ENCODE measurements at regions not wholly inside any gene's neighbourhood (a gene's known extent, or its start where the extent isn't known, plus 50 kb on each side); places are given as distances from the start of the nearest gene placed in this dataset.

DNA sequence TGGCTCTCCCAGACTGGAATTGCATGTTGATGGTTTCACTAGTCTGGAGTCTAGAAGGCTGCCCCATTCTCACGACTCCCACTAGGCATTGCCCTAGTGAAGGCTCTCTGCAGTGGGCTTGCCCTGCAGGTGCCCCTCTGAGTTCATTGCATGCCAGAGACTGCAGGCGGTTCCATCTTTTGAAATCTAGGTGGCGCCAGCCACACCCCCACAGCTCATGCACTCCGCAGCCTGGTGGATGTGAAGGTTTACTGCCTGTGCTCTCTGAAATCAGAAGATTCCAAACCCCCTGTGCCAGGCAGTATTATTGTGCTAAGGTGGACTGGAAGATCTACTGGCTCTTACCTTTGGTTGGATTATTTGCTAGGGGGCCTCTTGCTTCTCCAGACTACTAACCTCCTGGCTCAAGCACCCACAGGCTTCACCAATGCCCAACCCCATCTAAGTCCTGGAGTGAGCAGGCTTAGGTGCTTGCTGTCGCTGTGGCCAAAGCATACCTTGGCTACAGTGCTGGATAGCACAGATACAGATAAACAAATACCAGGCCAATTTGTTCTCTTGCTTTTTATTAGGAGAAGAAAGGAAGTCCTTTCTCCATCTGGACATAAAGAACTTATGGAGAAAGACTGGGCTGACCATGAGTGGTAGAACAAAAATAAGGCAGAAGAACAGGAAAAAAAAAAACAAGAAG, 83.5 kb upstream of the SIM2 start:
- TF ChIP-seq POLR2A (IDR thresholded peaks at IDR 0.05) (no peak), CTCF (IDR thresholded peaks at IDR 0.05) (no peak)

Measured in body of pancreas (tissue), 4 donors.